ENCODE measurements at regions not wholly inside any gene's neighbourhood (a gene's known extent, or its start where the extent isn't known, plus 50 kb on each side); places are given as distances from the start of the nearest gene placed in this dataset.

DNA sequence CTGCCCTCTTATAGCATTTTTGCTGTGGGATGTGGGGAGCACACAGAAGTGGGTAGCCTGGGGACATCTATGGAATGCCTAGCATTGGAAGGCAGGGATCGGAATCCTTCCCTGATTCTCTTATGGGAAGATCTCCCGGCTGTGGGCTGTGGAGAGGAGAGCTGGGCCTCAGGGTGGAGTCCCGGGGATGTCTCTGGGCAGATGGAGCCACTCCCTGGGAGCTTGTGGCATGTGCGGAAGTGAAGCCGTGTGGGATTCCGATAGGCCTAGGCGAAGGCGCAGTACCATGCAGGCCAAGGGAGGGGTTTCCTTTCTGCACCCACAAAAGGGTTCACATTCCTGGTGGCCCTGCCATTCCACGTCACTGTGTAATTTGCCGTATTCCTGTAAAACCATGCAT lies 87.9 kb downstream of the GLI2 start:
- no peak for DNase-seq (ENCODE audit: low read depth)
- Histone ChIP-seq H3K4me3 (ENCODE audit: low read depth, low read length) (no peak overlapping the region), H3K27me3 (ENCODE audit: control insufficient read depth, insufficient read depth, low read length) (no peaks in the 10 kb centered on the region), H3K36me3 (ENCODE audit: control insufficient read depth, insufficient read depth, low read length) (no peaks in the 10 kb centered on the region)
- TF ChIP-seq, protein P1, sequence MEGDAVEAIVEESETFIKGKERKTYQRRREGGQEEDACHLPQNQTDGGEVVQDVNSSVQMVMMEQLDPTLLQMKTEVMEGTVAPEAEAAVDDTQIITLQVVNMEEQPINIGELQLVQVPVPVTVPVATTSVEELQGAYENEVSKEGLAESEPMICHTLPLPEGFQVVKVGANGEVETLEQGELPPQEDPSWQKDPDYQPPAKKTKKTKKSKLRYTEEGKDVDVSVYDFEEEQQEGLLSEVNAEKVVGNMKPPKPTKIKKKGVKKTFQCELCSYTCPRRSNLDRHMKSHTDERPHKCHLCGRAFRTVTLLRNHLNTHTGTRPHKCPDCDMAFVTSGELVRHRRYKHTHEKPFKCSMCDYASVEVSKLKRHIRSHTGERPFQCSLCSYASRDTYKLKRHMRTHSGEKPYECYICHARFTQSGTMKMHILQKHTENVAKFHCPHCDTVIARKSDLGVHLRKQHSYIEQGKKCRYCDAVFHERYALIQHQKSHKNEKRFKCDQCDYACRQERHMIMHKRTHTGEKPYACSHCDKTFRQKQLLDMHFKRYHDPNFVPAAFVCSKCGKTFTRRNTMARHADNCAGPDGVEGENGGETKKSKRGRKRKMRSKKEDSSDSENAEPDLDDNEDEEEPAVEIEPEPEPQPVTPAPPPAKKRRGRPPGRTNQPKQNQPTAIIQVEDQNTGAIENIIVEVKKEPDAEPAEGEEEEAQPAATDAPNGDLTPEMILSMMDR (IDR thresholded peaks at IDR 0.05; ENCODE audit: insufficient read depth, low read length, poor library complexity, severe bottlenecking), result no peak

DNA sequence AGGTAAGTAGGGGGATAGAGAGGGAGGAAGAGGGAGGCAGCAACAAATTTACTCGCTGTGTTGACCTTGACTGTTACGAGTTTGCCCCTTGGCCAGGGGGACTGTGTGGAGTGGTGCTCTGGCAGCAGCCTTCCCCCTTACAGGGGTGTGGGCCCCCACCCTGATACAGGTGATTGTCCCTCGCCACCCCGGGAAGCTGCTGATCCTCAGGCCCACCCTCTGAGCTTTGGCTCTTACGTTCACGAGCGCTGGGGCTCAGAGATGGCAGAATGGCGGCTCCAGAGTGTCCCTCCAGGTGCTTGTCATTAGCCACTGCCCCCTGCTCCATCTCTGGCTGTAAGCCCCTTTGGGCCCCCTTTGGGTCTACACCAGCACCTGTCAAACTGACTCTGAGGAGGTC lies 88.6 kb downstream of the GLI2 start:
- no peak overlapping the region for H3K4me3 ChIP-seq (ENCODE audit: low read depth, low read length)
- DNase-seq (ENCODE audit: low read depth), result no peak

DNA sequence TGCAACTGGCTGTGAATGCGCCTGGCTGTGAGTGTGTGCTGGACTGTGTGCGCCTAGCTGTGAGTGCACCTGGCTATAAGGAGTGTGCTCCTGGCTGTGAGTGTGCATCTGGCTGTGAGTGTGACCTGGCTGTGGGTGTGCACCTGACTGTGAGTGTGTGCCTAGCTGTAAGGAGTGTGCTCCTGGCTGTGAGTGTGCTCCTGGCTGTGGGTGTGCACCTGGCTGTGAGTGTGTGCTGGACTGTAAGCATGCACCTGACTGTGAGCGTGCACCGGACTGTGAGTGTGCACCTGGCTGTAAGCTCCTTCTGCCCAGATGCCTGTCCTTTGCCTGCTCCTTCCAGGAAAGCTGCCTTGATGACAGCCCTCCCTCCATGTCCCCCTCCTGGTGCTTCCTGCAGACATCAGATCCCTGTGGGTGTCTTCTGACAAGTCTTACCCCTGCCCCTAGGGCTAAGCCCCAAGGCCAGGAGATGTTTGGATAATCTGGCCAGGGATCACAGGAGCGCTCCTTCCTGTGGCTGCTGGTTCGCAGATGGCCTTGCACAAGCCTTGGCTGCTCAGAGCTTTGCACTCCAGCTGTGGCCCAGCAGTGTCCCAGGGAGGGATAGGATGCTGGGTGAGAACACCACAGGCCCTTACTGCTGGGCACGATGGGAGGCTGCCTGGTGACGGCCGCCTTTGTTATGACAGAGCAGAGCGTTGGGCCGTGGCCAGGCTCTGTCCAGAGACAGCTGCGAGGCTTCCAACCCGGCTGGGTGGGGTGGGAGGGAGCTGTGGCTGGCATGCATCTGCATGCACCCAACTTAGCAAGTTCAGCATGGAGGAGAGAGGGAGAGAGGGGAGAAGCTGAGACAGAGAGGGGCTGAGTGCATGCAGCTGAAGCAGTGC lies 89.9 kb downstream of the GLI2 start:
- no peak overlapping the region for H3K4me3 ChIP-seq (ENCODE audit: low read depth, low read length)
- DNase-seq (ENCODE audit: low read depth), result no peak
- no peaks in the 10 kb centered on the region for H3K36me3 ChIP-seq (ENCODE audit: control insufficient read depth, insufficient read depth, low read length)
- H3K27me3 ChIP-seq (ENCODE audit: control insufficient read depth, insufficient read depth, low read length), result no peaks in the 10 kb centered on the region
- TF ChIP-seq, protein P1 (IDR thresholded peaks at IDR 0.05; ENCODE audit: insufficient read depth, low read length, poor library complexity, severe bottlenecking), result no peak

More for the DNA sequence above, 88.6 kb downstream of the GLI2 start:
- no peaks in the 10 kb centered on the region for H3K27me3 ChIP-seq (ENCODE audit: control insufficient read depth, insufficient read depth, low read length)
- no peaks in the 10 kb centered on the region for H3K36me3 ChIP-seq (ENCODE audit: control insufficient read depth, insufficient read depth, low read length)
- TF ChIP-seq, protein P1 (IDR thresholded peaks at IDR 0.05; ENCODE audit: insufficient read depth, low read length, poor library complexity, severe bottlenecking), result no peak

DNA sequence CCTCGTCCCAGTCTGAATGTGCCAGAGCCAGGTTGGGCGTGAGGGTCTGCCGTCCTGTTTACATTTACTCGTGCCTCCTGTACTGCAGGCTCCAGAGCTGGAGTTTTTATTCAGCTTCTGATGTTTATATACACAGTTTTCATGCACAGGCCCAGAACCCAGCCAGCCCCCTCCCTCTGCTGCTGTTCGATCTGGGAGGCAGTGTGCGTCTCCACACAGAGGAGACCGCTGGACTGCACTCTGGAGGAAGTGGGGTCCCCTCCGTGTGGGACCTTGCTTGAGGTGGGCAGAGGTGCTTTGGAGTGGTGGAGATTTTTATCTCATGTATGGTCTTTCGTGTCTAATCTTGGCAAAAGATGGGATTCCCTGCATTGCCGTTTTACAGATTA lies 90.6 kb downstream of the GLI2 start:
- H3K36me3 ChIP-seq (ENCODE audit: control insufficient read depth, insufficient read depth, low read length), result no peaks in the 10 kb centered on the region
- no peak for DNase-seq (ENCODE audit: low read depth)
- TF ChIP-seq, protein P1 (IDR thresholded peaks at IDR 0.05; ENCODE audit: insufficient read depth, low read length, poor library complexity, severe bottlenecking), result no peak
- no peak overlapping the region for H3K4me3 ChIP-seq (ENCODE audit: low read depth, low read length)
- no peaks in the 10 kb centered on the region for H3K27me3 ChIP-seq (ENCODE audit: control insufficient read depth, insufficient read depth, low read length)

DNA sequence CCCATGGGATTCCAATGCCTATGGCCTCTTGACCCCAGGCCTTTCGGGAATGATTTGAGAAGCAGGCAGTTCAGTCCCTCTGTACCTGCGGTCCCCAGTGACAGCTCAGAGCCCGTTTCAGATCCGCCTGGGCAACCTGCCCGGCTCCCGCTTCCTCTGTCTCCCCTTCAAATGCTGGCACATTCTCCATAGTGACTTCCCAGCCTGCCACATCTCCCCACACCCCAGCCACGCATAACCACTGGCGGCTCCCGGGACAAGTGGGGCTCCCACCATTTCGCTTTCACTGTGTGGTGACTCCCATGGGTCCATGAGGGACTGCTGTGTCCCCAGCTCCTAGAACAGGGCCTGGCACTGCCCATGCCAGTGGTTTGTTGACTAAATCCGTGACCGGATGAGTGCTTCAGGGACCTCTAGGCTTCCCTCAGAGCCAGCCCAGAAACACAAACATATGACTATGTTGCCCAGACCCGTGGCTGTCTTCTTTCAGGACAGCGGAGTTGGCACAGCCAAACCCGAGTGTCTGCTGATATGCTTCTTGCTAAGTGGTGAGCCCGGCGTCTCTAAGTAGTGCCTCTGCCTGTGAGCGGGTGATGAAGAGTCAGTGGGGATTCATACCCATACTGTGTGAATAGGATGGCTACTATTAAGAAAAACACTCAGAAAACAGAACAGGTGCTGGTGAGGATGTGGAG lies 91.2 kb downstream of the GLI2 start:
- TF ChIP-seq, protein P1 (IDR thresholded peaks at IDR 0.05; ENCODE audit: insufficient read depth, low read length, poor library complexity, severe bottlenecking), result no peak
- no peaks in the 10 kb centered on the region for H3K36me3 ChIP-seq (ENCODE audit: control insufficient read depth, insufficient read depth, low read length)
- DNase-seq (ENCODE audit: low read depth), result no peak
- H3K4me3 ChIP-seq (ENCODE audit: low read depth, low read length), result no peak overlapping the region
- no peaks in the 10 kb centered on the region for H3K27me3 ChIP-seq (ENCODE audit: control insufficient read depth, insufficient read depth, low read length)

Measured in kidney epithelial cell (primary cell).